B cell (primary cell): ENCODE measurements at regions not wholly inside any gene's neighbourhood (a gene's known extent, or its start where the extent isn't known, plus 50 kb on each side); places are given as distances from the start of the nearest gene placed in this dataset.

Experiments used
- ATAC-seq: fragments of 200-7000 bp; cut with Tn5 transposase; one replicate; pipeline ENCODE4 v1.10.0; 2021; ENCODE audit warnings: low read depth, mild to moderate bottlenecking, moderate number of reproducible peaks, moderate library complexity
- CTCF ChIA-PET: fragments of 350-600 bp; sonication (Branson Sonifier 250); formaldehyde crosslinking; loops from one replicate; lab custom pipeline; 2021; ENCODE audit warnings: antibody characterized with exemption, inconsistent platforms; lab: Charles Lee
- POLR2A ChIA-PET: fragments of 350-600 bp; sonication (Branson Sonifier 250); formaldehyde crosslinking; loops from one replicate; lab custom pipeline; 2021; ENCODE audit warnings: antibody characterized with exemption; lab: Charles Lee
- DNase-seq: peaks from one replicate; pipeline ENCODE4 v3.0.0; 2013
- H2AFZ ChIP-seq: 2 replicates; pipeline ENCODE4 v1.6.1; 2012; ENCODE audit warnings: mild to moderate bottlenecking, low read depth, low read length; ENCODE audit not compliant: insufficient read depth, poor library complexity, severe bottlenecking
- H3K27ac ChIP-seq, 2 donors: 1 replicate in 1 of 2; 2 replicates in 1 of 2; pipeline ENCODE4 v1.5.1; 2012 to 2013; ENCODE audit warnings: low read length in 2 of 2, mild to moderate bottlenecking in 2 of 2, moderate library complexity in 1 of 2
- H3K27me3 ChIP-seq, 4 experiments: fragments of 200-600 bp in 1 of 4; sonication (generic) in 1 of 4; replicated peaks in 1 of 4; 1 replicate in 2 of 4; 2 replicates in 2 of 4; pipeline versions ENCODE4 v1.6.1 to v1.7.0; 2013 to 2016; ENCODE audit warnings: low read length in 3 of 4, mild to moderate bottlenecking in 2 of 4, mixed read lengths in 1 of 4, moderate library complexity in 1 of 4; ENCODE audit not compliant: insufficient read depth in 4 of 4, control insufficient read depth in 3 of 4; ENCODE audit errors: control extremely low read depth in 1 of 4
- H3K36me3 ChIP-seq, 2 experiments: replicated peaks in 1 of 2; 1 replicate in 1 of 2; 2 replicates in 1 of 2; pipeline versions ENCODE4 v1.6.1 to v1.7.1; 2013; ENCODE audit warnings: low read length in 1 of 2; ENCODE audit not compliant: insufficient read depth in 2 of 2, control insufficient read depth in 1 of 2; ENCODE audit errors: control extremely low read depth in 1 of 2, extremely low read depth in 1 of 2
- H3K4me1 ChIP-seq, 2 donors: fragments of 200-600 bp in 1 of 2; sonication (generic) in 1 of 2; 1 replicate in 1 of 2; 2 replicates in 1 of 2; pipeline versions ENCODE4 v1.5.1 to v1.6.1; 2013 to 2017; ENCODE audit warnings: low read length in 2 of 2; ENCODE audit not compliant: control insufficient read depth in 2 of 2, insufficient read depth in 2 of 2
- H3K4me2 ChIP-seq: replicated peaks from 2 replicates; pipeline ENCODE3; 2012; ENCODE audit warnings: mild to moderate bottlenecking, low read depth, low read length; ENCODE audit not compliant: poor library complexity, severe bottlenecking
- H3K4me3 ChIP-seq, 5 experiments: fragments of 200-600 bp in 1 of 5; sonication (generic) in 1 of 5; 1 replicate in 3 of 5; 2 replicates in 2 of 5; pipeline versions ENCODE4 v1.5.1 to v1.7.0; 2011 to 2016; ENCODE audit warnings: low read length in 4 of 5, mild to moderate bottlenecking in 4 of 5, low read depth in 2 of 5, control low read depth in 1 of 5, moderate library complexity in 1 of 5; ENCODE audit not compliant: insufficient read depth in 1 of 5; ENCODE audit errors: control extremely low read depth in 1 of 5, extremely low read depth in 1 of 5
- H3K79me2 ChIP-seq: fragments of 200-600 bp; sonication (generic); one replicate; pipeline ENCODE4 v1.6.0; 2016; ENCODE audit warnings: low read length; ENCODE audit not compliant: control insufficient read depth, insufficient read depth
- H3K9ac ChIP-seq: fragments of 200-600 bp; sonication (generic); 2 replicates; pipeline ENCODE4 v1.6.1; 2017; ENCODE audit warnings: mild to moderate bottlenecking, low read length, moderate library complexity
- H3K9me3 ChIP-seq, 3 donors: one replicate each; pipeline versions ENCODE4 v1.6.1 to v1.7.1; 2013; ENCODE audit warnings: low read length in 2 of 3; ENCODE audit not compliant: control insufficient read depth in 2 of 3, insufficient read depth in 1 of 3; ENCODE audit errors: control extremely low read depth in 1 of 3
- H4K20me1 ChIP-seq: 2 replicates; pipeline ENCODE4 v1.6.0; 2012; ENCODE audit warnings: mild to moderate bottlenecking, low read length; ENCODE audit not compliant: insufficient read depth, control insufficient read depth, poor library complexity, severe bottlenecking
- H3K27ac Mint-ChIP-seq: one replicate; pipeline ENCODE4 v1.8.0; 2021; ENCODE audit warnings: mixed read lengths
- H3K27me3 Mint-ChIP-seq: one replicate; pipeline ENCODE4 v1.8.0; 2021; ENCODE audit warnings: mixed read lengths
- H3K4me1 Mint-ChIP-seq: one replicate; pipeline ENCODE4 v1.8.0; 2021; ENCODE audit warnings: mixed read lengths
- H3K4me3 Mint-ChIP-seq: one replicate; pipeline ENCODE4 v1.8.0; 2021; ENCODE audit warnings: mixed read lengths
- H3K9me3 Mint-ChIP-seq: one replicate; pipeline ENCODE4 v1.8.0; 2022; ENCODE audit warnings: mixed read lengths; ENCODE audit not compliant: insufficient read depth
- EZH2 ChIP-seq: IDR thresholded peaks from 2 replicates; pipeline ENCODE4 v1.6.1; 2012; ENCODE audit warnings: borderline replicate concordance, low read depth, mild to moderate bottlenecking, moderate library complexity, low read length; ENCODE audit not compliant: insufficient read depth, poor library complexity, severe bottlenecking
- WGBS: methylation state at CpG from one replicate; pipeline ENCODE4 v1.1.5; 2013; ENCODE audit warnings: missing lambda C conversion rate; ENCODE audit not compliant: insufficient coverage; 5-methylcytosine and 5-hydroxymethylcytosine counted together
- intact Hi-C: fragments of 100-400 bp; cut with micrococcal nuclease; formaldehyde crosslinking; loops from one replicate; pipeline ENCODE4 v1.10.0; 2022
- TF ChIP-seq, protein P1 (sequence below): fragments of 200-600 bp; IDR thresholded peaks from one replicate; pipeline ENCODE4 v1.8.0; 2022; ENCODE audit warnings: antibody characterized with exemption, mild to moderate bottlenecking

GRCh38 chr12:95411057-95411456, 62.9 kb upstream of the METAP2 start:
- H3K36me3 ChIP-seq, result no peaks in the 10 kb centered on the region
- no peaks in the 10 kb centered on the region for H3K9me3 ChIP-seq
- intact Hi-C loops, result no loop called here
- H3K4me3 ChIP-seq, result no peak overlapping the region
- no peak overlapping the region for H3K4me3 Mint-ChIP-seq
- H4K20me1 ChIP-seq, result no peaks in the 10 kb centered on the region
- H3K27ac ChIP-seq, result no peak overlapping the region
- H3K27me3 Mint-ChIP-seq, result peaks cover 10% of the 10 kb centered on the region
- DNase-seq (no peak), ATAC-seq (no peak)
- H3K9me3 Mint-ChIP-seq, result no peaks in the 10 kb centered on the region
- no peaks in the 10 kb centered on the region for H3K4me1 ChIP-seq
- H3K4me1 Mint-ChIP-seq, result peaks cover 4% of the 10 kb centered on the region
- no peaks in the 10 kb centered on the region for H3K27me3 ChIP-seq
- H2AFZ ChIP-seq, result no peak overlapping the region
- POLR2A ChIA-PET, result no interaction called here
- WGBS, result 85% methylated on average over 2 of the region's 3 CpGs
- H3K27ac Mint-ChIP-seq, result no peak overlapping the region
- H3K9ac ChIP-seq, result no peak overlapping the region
- no peak overlapping the region for H3K4me2 ChIP-seq
- H3K79me2 ChIP-seq, result no peaks in the 10 kb centered on the region
- CTCF ChIA-PET, result no interaction called here
- TF ChIP-seq EZH2, result no peak
- TF ChIP-seq, protein P1, sequence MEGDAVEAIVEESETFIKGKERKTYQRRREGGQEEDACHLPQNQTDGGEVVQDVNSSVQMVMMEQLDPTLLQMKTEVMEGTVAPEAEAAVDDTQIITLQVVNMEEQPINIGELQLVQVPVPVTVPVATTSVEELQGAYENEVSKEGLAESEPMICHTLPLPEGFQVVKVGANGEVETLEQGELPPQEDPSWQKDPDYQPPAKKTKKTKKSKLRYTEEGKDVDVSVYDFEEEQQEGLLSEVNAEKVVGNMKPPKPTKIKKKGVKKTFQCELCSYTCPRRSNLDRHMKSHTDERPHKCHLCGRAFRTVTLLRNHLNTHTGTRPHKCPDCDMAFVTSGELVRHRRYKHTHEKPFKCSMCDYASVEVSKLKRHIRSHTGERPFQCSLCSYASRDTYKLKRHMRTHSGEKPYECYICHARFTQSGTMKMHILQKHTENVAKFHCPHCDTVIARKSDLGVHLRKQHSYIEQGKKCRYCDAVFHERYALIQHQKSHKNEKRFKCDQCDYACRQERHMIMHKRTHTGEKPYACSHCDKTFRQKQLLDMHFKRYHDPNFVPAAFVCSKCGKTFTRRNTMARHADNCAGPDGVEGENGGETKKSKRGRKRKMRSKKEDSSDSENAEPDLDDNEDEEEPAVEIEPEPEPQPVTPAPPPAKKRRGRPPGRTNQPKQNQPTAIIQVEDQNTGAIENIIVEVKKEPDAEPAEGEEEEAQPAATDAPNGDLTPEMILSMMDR, result no peak

- ChIA-PET POLR2A (no interaction called here), CTCF (no interaction called here)
- H3K27ac ChIP-seq, result no peak overlapping the region
- DNase-seq (no peak), ATAC-seq (no peak)
- Mint-ChIP-seq H3K27me3 (peaks cover 10% of the 10 kb centered on the region), H3K4me3 (no peak overlapping the region), H3K9me3 (no peaks in the 10 kb centered on the region), H3K4me1 (peaks cover 4% of the 10 kb centered on the region), H3K27ac (no peak overlapping the region)
- no peak overlapping the region for H3K9ac ChIP-seq
- no peaks in the 10 kb centered on the region for H3K9me3 ChIP-seq
- WGBS, result 100% methylated on average over 2 of the region's 3 CpGs
- intact Hi-C loops, result no loop called here
- no peaks in the 10 kb centered on the region for H3K4me1 ChIP-seq
- TF ChIP-seq, protein P1, result no peak
- TF ChIP-seq EZH2, result no peak
- H2AFZ ChIP-seq, result no peak overlapping the region
- H4K20me1 ChIP-seq, result no peaks in the 10 kb centered on the region
- no peak overlapping the region for H3K4me3 ChIP-seq
- no peaks in the 10 kb centered on the region for H3K79me2 ChIP-seq
- H3K27me3 ChIP-seq, result no peaks in the 10 kb centered on the region
- no peaks in the 10 kb centered on the region for H3K36me3 ChIP-seq
- H3K4me2 ChIP-seq, result no peak overlapping the region
These were observed 62.5 kb upstream of the METAP2 start for GRCh38 chr12:95411466-95411865.
